ENCODE measurements at regions not wholly inside any gene's neighbourhood (a gene's known extent, or its start where the extent isn't known, plus 50 kb on each side); places are given as distances from the start of the nearest gene placed in this dataset.

- POLR2A ChIA-PET = no interaction called here
- Histone ChIP-seq H4K20me1 (ENCODE audit: insufficient read depth, low read length) (no peaks in the 10 kb centered on the region), H3K4me2 (ENCODE audit: low read length) (no peak overlapping the region), H3K79me2 (ENCODE audit: insufficient read depth, low read depth, low read length) (no peaks in the 10 kb centered on the region), H3K4me3 (ENCODE audit: low read depth, low read length, poor library complexity, severe bottlenecking) (no peak overlapping the region), H2AFZ (ENCODE audit: low read length) (no peak overlapping the region), H3K9me2 (ENCODE audit: insufficient read depth, low read length) (no peaks in the 10 kb centered on the region), H3K36me3 (ENCODE audit: insufficient read depth, low read length) (no peaks in the 10 kb centered on the region), H3K27ac (ENCODE audit: low read depth, low read length, poor library complexity, severe bottlenecking) (no peak overlapping the region), H3K9me3 (ENCODE audit: low read length) (no peaks in the 10 kb centered on the region), H3K4me1 (ENCODE audit: insufficient read depth, low read length, poor library complexity, severe bottlenecking) (no peaks in the 10 kb centered on the region)
- BruUV-seq (replicated peaks) = no TSS peak
- intact Hi-C loops (cut with micrococcal nuclease; ENCODE audit: unreplicated experiment) = no loop called here
- CTCF ChIA-PET (ENCODE audit: unreplicated experiment) = no interaction called here
- DNase-seq (ENCODE audit: low spot score) = no peak
- TF ChIP-seq EZH2phosphoT487 (IDR thresholded peaks at IDR 0.05; ENCODE audit: borderline replicate concordance, low read depth, low read length) (no peak), CTCF (conservative IDR thresholded peaks at IDR 0.05; ENCODE audit: low read length) (no peak)
Measured at GRCh38 chr9:88757406-88758010, 222.5 kb downstream of the NXNL2 start.

DNA sequence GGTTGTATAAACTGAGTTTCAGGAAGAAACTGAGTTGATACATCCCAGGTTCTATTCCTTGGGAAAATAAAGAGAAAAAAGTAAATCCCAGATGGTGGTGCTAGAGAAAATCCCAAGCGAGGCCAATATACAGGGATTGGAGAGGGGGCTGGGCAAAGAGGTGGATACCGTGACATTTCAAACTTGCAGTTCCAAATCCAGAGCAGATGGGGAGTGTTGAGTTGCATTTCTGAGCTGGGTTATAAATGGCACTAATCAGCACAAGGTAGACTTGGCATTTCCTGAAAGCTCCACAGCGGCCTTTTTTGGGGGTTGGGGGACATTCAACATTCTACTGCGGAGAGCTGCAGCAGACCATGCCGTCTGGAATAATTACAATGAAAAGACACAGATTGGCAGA lies 224.4 kb downstream of the NXNL2 start:
- Histone ChIP-seq H3K27ac (ENCODE audit: low read depth, low read length, poor library complexity, severe bottlenecking) (no peak overlapping the region), H3K9me3 (ENCODE audit: low read length) (no peaks in the 10 kb centered on the region), H3K4me2 (ENCODE audit: low read length) (no peak overlapping the region), H3K4me3 (ENCODE audit: low read depth, low read length, poor library complexity, severe bottlenecking) (no peak overlapping the region), H3K36me3 (ENCODE audit: insufficient read depth, low read length) (no peaks in the 10 kb centered on the region), H2AFZ (ENCODE audit: low read length) (no peak overlapping the region), H3K4me1 (ENCODE audit: insufficient read depth, low read length, poor library complexity, severe bottlenecking) (no peaks in the 10 kb centered on the region), H3K9me2 (ENCODE audit: insufficient read depth, low read length) (no peaks in the 10 kb centered on the region), H3K79me2 (ENCODE audit: insufficient read depth, low read depth, low read length) (no peaks in the 10 kb centered on the region), H4K20me1 (ENCODE audit: insufficient read depth, low read length) (no peaks in the 10 kb centered on the region)
- BruUV-seq (replicated peaks) = no TSS peak
- intact Hi-C loops (cut with micrococcal nuclease; ENCODE audit: unreplicated experiment) = no loop called here
- ChIA-PET CTCF (ENCODE audit: unreplicated experiment) (no interaction called here), POLR2A (no interaction called here)
- no peak for TF ChIP-seq CTCF (conservative IDR thresholded peaks at IDR 0.05; ENCODE audit: low read length)
- no peak for TF ChIP-seq EZH2phosphoT487 (IDR thresholded peaks at IDR 0.05; ENCODE audit: borderline replicate concordance, low read depth, low read length)
- DNase-seq (ENCODE audit: low spot score) = no peak

GRCh38 chr9:88766778-88767503 lies 224.3 kb upstream of the S1PR3 start:
- no peak for DNase-seq (ENCODE audit: low spot score)
- Histone ChIP-seq H3K9me3 (ENCODE audit: low read length) (no peaks in the 10 kb centered on the region), H3K27ac (ENCODE audit: low read depth, low read length, poor library complexity, severe bottlenecking) (no peak overlapping the region), H3K79me2 (ENCODE audit: insufficient read depth, low read depth, low read length) (no peaks in the 10 kb centered on the region), H3K4me1 (ENCODE audit: insufficient read depth, low read length, poor library complexity, severe bottlenecking) (no peaks in the 10 kb centered on the region), H3K4me2 (ENCODE audit: low read length) (no peak overlapping the region), H4K20me1 (ENCODE audit: insufficient read depth, low read length) (no peaks in the 10 kb centered on the region), H3K4me3 (ENCODE audit: low read depth, low read length, poor library complexity, severe bottlenecking) (no peak overlapping the region), H3K9me2 (ENCODE audit: insufficient read depth, low read length) (no peaks in the 10 kb centered on the region), H2AFZ (ENCODE audit: low read length) (no peak overlapping the region), H3K36me3 (ENCODE audit: insufficient read depth, low read length) (no peaks in the 10 kb centered on the region)
- POLR2A ChIA-PET = no interaction called here
- intact Hi-C loops (cut with micrococcal nuclease; ENCODE audit: unreplicated experiment) = no loop called here
- TF ChIP-seq EZH2phosphoT487 (IDR thresholded peaks at IDR 0.05; ENCODE audit: borderline replicate concordance, low read depth, low read length) = no peak
- TF ChIP-seq CTCF (conservative IDR thresholded peaks at IDR 0.05; ENCODE audit: low read length) = no peak
- no TSS peak for BruUV-seq (replicated peaks)
- CTCF ChIA-PET (ENCODE audit: unreplicated experiment) = no interaction called here

All from OCI-LY7 (cell line).